Panc1 (cell line): ENCODE measurements at regions not wholly inside any gene's neighbourhood (a gene's known extent, or its start where the extent isn't known, plus 50 kb on each side); places are given as distances from the start of the nearest gene placed in this dataset.

Experiments used
- ATAC-seq: fragments of 200-7000 bp; cut with Tn5 transposase; 2 replicates; pipeline ENCODE4 v1.9.1; 2020; ENCODE audit warnings: mild to moderate bottlenecking, moderate library complexity
- BruUV-seq: library from RNA; stranded (reverse); fragments of 400-500 nt; replicated peaks from 2 replicates; lab custom pipeline; 2021; lab: Mats Ljungman, UMichigan
- CTCF ChIA-PET: fragments of 300-600 bp; sonication (Branson Sonifier 250); formaldehyde crosslinking; loops from one replicate; lab custom pipeline; 2022; ENCODE audit warnings: antibody characterized with exemption; lab: Charles Lee
- POLR2A ChIA-PET: fragments of 300-600 bp; sonication (Branson Sonifier 250); formaldehyde crosslinking; loops from one replicate; lab custom pipeline; 2022; ENCODE audit warnings: antibody characterized with exemption; lab: Charles Lee
- DNase-seq: peaks from one replicate; pipeline ENCODE4 v3.0.0-alpha.2; 2010; ENCODE audit warnings: low read depth, low spot score
- H3K27ac ChIP-seq: 2 replicates; pipeline ENCODE4 v1.5.1; 2011; ENCODE audit warnings: mild to moderate bottlenecking, low read length, inconsistent platforms
- H3K27me3 ChIP-seq: fragments of 200-500 bp; sonication (Bioruptor generic); 2 replicates; pipeline ENCODE4 v1.6.0; 2014; ENCODE audit warnings: low read length, inconsistent platforms; ENCODE audit not compliant: control insufficient read depth, insufficient read depth
- H3K36me3 ChIP-seq: fragments of 200-500 bp; sonication (Bioruptor generic); 2 replicates; pipeline ENCODE4 v1.5.1; 2014; ENCODE audit warnings: inconsistent platforms, mild to moderate bottlenecking, low read length, moderate library complexity; ENCODE audit not compliant: control insufficient read depth, insufficient read depth
- H3K4me1 ChIP-seq: 2 replicates; pipeline ENCODE4 v1.5.1; 2011; ENCODE audit warnings: inconsistent platforms, mild to moderate bottlenecking, low read length, moderate library complexity; ENCODE audit not compliant: control insufficient read depth, insufficient read depth
- H3K4me3 ChIP-seq, 2 experiments: 2 replicates each; pipeline ENCODE4 v1.5.1; 2011 to 2012; ENCODE audit warnings: low read depth in 2 of 2, low read length in 2 of 2, mild to moderate bottlenecking in 2 of 2, inconsistent platforms in 1 of 2, moderate library complexity in 1 of 2
- H3K9me3 ChIP-seq: fragments of 200-500 bp; sonication (Bioruptor generic); 2 replicates; pipeline ENCODE4 v1.5.1; 2014; ENCODE audit warnings: low read depth, mild to moderate bottlenecking, inconsistent platforms, low read length, moderate library complexity; ENCODE audit not compliant: control insufficient read depth, insufficient read depth
- POLR2AphosphoS5 ChIP-seq: IDR thresholded peaks from 2 replicates; pipeline ENCODE4 v1.6.1; 2012; ENCODE audit warnings: mild to moderate bottlenecking, low read depth, low read length, moderate library complexity
- SIN3A ChIP-seq: IDR thresholded peaks from 2 replicates; pipeline ENCODE4 v1.6.1; 2012; ENCODE audit warnings: low read depth, mild to moderate bottlenecking, low read length, moderate library complexity, borderline replicate concordance; ENCODE audit not compliant: insufficient read depth
- TCF7L2 ChIP-seq: IDR thresholded peaks from 2 replicates; pipeline ENCODE4 v1.6.1; 2011; ENCODE audit warnings: mild to moderate bottlenecking, low read depth, low read length, inconsistent platforms
- in situ Hi-C: cut with HindIII; loops from 2 replicates; pipeline ENCODE4 v1.10.0; 2016; ENCODE audit warnings: low sequenced_read_pairs, low pct_unique_long_range_greater_than_20kb
- intact Hi-C: fragments of 100-400 bp; cut with micrococcal nuclease; formaldehyde crosslinking; loops from one replicate; pipeline ENCODE4 v1.10.0; 2022; ENCODE audit not compliant: unreplicated experiment
- TF ChIP-seq, protein P1 (sequence below): fragments of 450-650 bp; IDR thresholded peaks from 2 replicates; pipeline ENCODE4 v1.5.1; 2017; ENCODE audit warnings: mild to moderate bottlenecking
- TF ChIP-seq, protein P2 (sequence below), 2 experiments: IDR thresholded peaks; 2 replicates each; pipeline ENCODE4 v1.6.1; 2011 to 2012; ENCODE audit warnings: low read depth in 2 of 2, control low read depth in 1 of 2, low read length in 1 of 2, mild to moderate bottlenecking in 1 of 2, moderate library complexity in 1 of 2; ENCODE audit not compliant: insufficient read depth in 1 of 2

DNA sequence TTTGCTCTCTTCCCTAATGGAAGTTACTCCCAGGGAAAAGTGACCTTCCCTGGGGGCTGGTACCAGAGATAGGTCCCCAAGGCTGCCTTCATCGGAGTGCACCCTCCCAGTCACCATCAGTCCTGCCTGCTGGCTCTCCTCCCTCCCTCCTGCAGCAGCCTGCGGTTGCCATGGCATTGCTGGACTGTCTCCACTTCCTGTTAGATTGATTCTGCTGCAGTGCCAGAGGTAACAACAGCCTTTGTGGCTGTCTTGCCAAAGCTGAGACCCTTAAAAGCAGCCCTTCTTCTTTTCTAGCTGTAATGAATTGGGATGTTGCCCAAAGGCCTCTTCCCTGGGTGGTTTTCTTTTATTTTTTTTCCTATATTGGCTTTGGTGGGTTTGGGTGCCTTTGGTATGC is 78.1 kb upstream of the PRLR start:
- POLR2A ChIA-PET = no interaction called here
- DNase-seq (no peak), ATAC-seq (no peak)
- in situ Hi-C loops = no loop called here
- Histone ChIP-seq H3K36me3 (no peaks in the 10 kb centered on the region), H3K9me3 (no peaks in the 10 kb centered on the region), H3K4me3 (no peak overlapping the region), H3K27ac (no peak overlapping the region), H3K4me1 (no peaks in the 10 kb centered on the region), H3K27me3 (no peaks in the 10 kb centered on the region)
- intact Hi-C loops = no loop called here
- TF ChIP-seq, protein P1, sequence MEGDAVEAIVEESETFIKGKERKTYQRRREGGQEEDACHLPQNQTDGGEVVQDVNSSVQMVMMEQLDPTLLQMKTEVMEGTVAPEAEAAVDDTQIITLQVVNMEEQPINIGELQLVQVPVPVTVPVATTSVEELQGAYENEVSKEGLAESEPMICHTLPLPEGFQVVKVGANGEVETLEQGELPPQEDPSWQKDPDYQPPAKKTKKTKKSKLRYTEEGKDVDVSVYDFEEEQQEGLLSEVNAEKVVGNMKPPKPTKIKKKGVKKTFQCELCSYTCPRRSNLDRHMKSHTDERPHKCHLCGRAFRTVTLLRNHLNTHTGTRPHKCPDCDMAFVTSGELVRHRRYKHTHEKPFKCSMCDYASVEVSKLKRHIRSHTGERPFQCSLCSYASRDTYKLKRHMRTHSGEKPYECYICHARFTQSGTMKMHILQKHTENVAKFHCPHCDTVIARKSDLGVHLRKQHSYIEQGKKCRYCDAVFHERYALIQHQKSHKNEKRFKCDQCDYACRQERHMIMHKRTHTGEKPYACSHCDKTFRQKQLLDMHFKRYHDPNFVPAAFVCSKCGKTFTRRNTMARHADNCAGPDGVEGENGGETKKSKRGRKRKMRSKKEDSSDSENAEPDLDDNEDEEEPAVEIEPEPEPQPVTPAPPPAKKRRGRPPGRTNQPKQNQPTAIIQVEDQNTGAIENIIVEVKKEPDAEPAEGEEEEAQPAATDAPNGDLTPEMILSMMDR = no peak
- TF ChIP-seq SIN3A = no peak
- TF ChIP-seq POLR2AphosphoS5 = no peak
- TF ChIP-seq, protein P2, sequence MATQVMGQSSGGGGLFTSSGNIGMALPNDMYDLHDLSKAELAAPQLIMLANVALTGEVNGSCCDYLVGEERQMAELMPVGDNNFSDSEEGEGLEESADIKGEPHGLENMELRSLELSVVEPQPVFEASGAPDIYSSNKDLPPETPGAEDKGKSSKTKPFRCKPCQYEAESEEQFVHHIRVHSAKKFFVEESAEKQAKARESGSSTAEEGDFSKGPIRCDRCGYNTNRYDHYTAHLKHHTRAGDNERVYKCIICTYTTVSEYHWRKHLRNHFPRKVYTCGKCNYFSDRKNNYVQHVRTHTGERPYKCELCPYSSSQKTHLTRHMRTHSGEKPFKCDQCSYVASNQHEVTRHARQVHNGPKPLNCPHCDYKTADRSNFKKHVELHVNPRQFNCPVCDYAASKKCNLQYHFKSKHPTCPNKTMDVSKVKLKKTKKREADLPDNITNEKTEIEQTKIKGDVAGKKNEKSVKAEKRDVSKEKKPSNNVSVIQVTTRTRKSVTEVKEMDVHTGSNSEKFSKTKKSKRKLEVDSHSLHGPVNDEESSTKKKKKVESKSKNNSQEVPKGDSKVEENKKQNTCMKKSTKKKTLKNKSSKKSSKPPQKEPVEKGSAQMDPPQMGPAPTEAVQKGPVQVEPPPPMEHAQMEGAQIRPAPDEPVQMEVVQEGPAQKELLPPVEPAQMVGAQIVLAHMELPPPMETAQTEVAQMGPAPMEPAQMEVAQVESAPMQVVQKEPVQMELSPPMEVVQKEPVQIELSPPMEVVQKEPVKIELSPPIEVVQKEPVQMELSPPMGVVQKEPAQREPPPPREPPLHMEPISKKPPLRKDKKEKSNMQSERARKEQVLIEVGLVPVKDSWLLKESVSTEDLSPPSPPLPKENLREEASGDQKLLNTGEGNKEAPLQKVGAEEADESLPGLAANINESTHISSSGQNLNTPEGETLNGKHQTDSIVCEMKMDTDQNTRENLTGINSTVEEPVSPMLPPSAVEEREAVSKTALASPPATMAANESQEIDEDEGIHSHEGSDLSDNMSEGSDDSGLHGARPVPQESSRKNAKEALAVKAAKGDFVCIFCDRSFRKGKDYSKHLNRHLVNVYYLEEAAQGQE (IDR thresholded peaks at IDR 0.05; ENCODE audit: insufficient read depth in 1 of 2, low read depth in 2 of 2, low read length in 1 of 2) = no peak
- TF ChIP-seq TCF7L2 = no peak
- CTCF ChIA-PET = no interaction called here
- no TSS peak for BruUV-seq

DNA sequence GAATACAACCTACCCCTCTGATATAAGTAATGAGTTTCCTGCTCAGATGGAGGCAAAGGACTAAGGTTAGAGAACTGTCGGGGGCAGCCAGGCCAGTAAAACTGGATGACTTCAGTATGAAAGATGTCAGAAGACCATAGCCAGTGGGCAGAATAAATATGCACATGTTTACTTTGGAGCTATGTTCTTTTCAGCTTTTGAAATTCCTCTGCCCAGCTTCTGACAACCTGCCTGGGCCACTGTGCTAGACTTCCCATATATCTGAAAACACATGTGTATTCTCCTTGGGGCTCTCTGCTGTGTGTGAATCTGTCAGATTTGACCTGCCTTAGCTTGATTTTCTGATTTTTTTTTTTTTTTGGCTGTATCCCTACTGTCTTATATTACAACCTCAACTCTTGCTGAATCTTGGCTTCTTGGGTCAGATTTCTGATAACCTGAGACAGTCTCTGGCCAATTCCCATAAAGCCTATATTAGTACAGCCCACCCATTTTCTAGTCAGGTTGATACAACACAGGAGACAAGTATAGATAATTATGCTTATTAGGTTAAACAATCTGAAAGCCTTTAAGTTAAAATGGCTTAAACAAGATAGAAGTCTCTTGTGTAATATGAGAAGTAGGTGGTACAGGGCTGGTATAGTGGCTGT is 76.6 kb upstream of the PRLR start:
- Histone ChIP-seq H3K36me3 (no peaks in the 10 kb centered on the region), H3K4me3 (no peak overlapping the region), H3K27ac (no peak overlapping the region), H3K9me3 (no peaks in the 10 kb centered on the region), H3K4me1 (no peaks in the 10 kb centered on the region), H3K27me3 (no peaks in the 10 kb centered on the region)
- POLR2A ChIA-PET = no interaction called here
- in situ Hi-C loops (no loop called here), intact Hi-C loops (no loop called here)
- TF ChIP-seq, protein P2 (IDR thresholded peaks at IDR 0.05; ENCODE audit: insufficient read depth in 1 of 2, low read depth in 2 of 2, low read length in 1 of 2) = no peak
- TF ChIP-seq, protein P1 = no peak
- TF ChIP-seq SIN3A (no peak), POLR2AphosphoS5 (no peak), TCF7L2 (no peak)
- CTCF ChIA-PET = no interaction called here
- ATAC-seq (no peak), DNase-seq (no peak)
- BruUV-seq = no TSS peak
